Astrocyte of the hippocampus (primary cell): ENCODE measurements at regions not wholly inside any gene's neighbourhood (a gene's known extent, or its start where the extent isn't known, plus 50 kb on each side); places are given as distances from the start of the nearest gene placed in this dataset.

ENCODE experiments used
- DNase-seq: peaks from one replicate; pipeline ENCODE4 v3.0.0; 2011; ENCODE audit warnings: low read depth, low spot score

GRCh38 chr11:8340296-8340695 lies 76.6 kb upstream of the LMO1 start:
- no peak for DNase-seq

DNA sequence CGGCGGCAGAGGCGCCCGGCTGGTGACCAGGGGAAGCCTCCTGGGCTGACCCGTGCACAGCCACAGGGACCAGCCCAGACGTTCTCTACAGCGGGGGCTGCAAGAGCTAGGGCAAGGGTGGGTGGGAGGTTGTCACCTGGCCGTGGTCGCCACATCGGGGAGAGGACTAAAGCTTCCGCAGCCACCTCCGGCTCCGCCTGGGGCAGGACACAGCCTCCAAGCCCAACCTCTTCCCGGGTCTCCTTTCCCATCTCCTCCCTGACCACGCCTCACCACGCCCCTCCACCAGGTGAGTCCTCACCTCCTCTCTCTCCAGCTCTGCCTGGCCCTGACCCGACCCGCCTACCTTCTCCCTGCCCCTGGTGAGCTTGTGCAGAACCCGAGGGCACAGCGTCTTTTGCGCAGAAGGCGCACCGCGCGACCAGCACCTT lies 75.9 kb upstream of the LMO1 start:
- DNase-seq: no peak

DNA sequence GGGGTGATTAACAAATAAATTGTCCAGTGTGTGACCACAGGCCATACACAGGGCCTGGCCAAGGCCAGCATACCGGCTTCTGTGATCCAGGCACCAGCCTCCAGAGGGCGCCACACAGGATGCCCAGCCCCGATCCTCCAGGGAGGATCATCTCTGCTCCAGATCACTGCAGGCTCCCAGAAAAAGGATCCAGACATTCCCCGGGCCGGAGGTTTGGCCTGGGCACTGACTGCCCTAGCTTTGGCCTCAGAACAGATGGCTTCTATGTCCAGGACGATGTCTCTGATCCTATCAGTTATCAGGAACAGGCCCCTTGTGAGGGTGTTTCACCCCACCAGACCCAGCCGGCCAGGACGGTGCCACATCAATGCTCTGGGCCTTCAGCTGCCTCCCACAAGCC lies 74.5 kb upstream of the LMO1 start:
- DNase-seq: peak; percentile 58

- no peak for DNase-seq
Measured at GRCh38 chr11:8337130-8337795, 73.6 kb upstream of the LMO1 start.

GRCh38 chr11:8336356-8337129 lies 72.9 kb upstream of the LMO1 start:
- DNase-seq: no peak

DNA sequence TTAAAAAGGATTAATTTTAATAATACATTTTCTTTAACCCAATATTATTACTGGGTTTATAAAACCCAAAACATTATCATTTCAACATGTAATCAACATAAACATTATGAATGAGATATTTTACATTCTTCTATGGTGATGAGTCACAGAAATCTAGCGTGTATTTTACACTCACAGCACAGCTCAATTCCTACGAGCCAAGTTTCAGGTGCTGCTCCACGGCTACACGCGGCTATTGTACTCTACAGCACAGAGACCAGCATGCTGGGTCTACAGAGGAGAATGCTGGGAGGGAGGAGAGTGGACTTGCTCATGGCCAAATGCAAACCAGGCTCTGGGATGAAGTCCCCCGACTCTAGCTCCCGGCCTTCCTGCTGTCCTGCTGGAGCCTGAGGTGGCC lies 72.0 kb upstream of the LMO1 start:
- DNase-seq: peak; percentile 23

- DNase-seq: no peak
Measured at GRCh38 chr11:8335186-8335585, 71.5 kb upstream of the LMO1 start.

GRCh38 chr11:8333811-8334401 lies 70.2 kb upstream of the LMO1 start:
- DNase-seq: peak; percentile 29

DNA sequence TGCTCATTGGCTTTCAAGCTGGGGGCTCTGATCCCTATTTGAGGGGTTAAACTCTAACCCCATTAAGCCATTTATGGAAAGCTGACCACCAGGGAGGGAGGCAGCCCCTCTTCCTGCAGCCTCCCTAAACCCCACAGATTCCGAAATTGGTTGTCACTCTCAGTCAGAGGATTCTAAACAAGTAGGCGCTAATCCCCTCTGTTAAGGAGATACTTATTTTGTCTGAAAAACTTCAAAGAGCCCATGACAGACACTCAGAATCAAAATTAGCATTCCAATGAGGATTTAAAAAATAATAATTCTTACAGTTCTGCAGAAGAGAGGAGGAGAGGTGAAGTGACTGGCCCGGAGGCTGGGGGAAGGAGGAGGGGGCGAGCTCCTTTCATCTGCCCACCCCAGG lies 69.7 kb upstream of the LMO1 start:
- no peak for DNase-seq

- DNase-seq: no peak
Measured at GRCh38 chr11:8332891-8333290, 69.2 kb upstream of the LMO1 start.

- DNase-seq: no peak
Measured at GRCh38 chr11:8332196-8332595, 68.5 kb upstream of the LMO1 start.

DNA sequence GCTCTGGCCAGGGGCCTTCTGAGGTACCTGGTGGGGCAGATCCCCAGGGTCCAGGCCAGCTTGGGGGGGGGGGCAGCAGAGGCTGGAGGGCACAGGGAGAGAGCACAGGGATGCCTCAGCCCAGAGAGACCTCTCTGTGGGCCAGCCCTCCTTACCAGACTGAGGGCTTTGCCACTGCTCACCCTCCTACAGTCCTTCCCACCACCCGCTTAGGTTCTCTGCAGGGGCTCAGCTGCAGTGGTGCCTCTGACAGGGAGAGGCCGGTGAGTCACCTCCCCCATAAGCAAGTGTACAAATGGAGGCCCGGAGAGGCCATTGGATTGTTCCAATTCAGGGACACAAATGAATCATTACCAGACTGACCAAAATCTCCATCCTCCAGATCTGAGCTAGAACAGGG lies 68.1 kb upstream of the LMO1 start:
- peak; percentile 55 for DNase-seq

GRCh38 chr11:8330896-8331295 lies 67.2 kb upstream of the LMO1 start:
- no peak for DNase-seq

DNA sequence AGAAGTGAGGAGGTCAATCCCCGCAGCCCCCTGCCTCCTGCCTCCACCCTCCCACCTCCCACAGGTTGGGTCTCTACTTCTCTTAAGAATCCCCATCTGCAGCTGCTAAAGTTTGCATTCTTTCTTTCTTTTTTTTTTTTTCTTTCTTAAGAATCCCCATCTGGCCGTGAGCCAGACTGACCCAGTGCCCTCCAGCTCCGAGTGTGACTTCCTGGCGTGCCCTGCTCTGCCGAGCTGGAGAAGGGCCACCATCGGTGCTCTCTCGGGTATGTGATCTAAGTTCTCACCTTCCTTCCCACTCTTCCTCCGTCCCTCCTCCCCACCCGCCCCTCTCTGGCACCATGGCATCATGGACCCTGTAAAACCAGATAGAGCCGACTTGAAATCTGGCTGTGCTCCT lies 66.7 kb upstream of the LMO1 start:
- DNase-seq: no peak

- DNase-seq: peak; percentile 9
Measured at GRCh38 chr11:8329847-8330361, 66.2 kb upstream of the LMO1 start.

- DNase-seq: no peak
Measured at GRCh38 chr11:8329336-8329735, 65.7 kb upstream of the LMO1 start.

DNA sequence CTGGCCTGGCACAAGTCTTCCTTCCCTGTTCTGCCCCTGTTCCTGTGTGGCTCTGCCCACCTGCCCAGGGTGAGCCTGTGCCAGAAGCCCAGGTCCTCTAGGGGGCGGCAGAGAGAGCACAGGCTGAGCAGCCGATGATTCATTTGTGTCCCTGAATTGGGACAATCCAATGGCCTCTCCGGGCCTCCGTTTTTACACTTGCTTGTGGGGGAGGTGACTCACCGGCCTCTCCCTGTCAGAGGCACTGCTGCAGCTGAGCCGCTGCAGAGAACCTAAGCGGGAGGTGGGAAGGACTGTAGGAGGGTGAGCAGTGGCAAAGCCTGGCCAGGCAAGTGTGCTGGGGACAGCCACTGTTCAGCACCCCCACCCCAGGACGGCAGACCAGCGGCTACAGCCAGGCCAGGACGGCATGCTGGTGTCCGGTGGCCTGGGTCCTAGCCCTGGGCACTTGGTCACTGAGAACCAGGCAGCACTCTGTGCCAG lies 65.2 kb upstream of the LMO1 start:
- peak; percentile 92 for DNase-seq

DNA sequence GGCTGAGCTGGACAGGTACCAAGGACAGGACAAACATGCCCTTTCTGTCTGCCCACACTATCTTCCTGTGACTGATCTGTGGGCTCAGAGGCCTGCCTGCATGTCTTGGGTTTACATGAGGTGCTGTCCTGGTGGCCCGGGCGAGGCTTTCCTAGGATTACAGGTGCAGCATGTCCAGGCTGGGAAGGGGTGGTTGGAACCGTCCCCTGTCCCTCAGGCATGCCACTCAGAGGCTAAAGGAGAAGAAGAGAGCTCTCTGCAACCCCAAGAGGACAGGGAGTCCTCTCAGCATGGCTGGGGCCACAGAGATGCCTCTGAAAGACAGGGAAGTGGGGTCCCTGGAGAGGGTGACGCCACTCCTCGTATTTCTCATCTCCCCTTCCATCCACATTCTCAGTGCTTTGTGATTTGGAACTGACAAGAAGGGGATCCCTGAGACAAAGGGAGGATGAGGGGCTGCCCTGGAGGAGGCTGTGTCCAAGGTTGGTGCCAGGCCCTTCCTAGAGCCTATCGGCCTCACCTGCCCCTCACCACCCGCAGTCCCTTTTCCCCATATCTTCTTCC lies 64.6 kb upstream of the LMO1 start:
- DNase-seq: no peak

- DNase-seq: no peak
Measured at GRCh38 chr11:8327761-8328192, 64.1 kb upstream of the LMO1 start.

GRCh38 chr11:8326337-8326736 lies 62.7 kb upstream of the LMO1 start:
- no peak for DNase-seq

GRCh38 chr11:8325591-8326304 lies 62.1 kb upstream of the LMO1 start:
- no peak for DNase-seq
